H1 (cell line): ENCODE measurements at regions not wholly inside any gene's neighbourhood (a gene's known extent, or its start where the extent isn't known, plus 50 kb on each side); places are given as distances from the start of the nearest gene placed in this dataset.

ENCODE experiments used
- TF ChIP-seq, protein P1 (sequence below): fragments of 300-600 bp; sonication (generic); IDR thresholded peaks from 2 replicates; pipeline ENCODE4 v1.7.1; 2012; ENCODE audit warnings: low read length, moderate library complexity, mild to moderate bottlenecking, inconsistent platforms; ENCODE audit not compliant: insufficient replicate concordance

DNA sequence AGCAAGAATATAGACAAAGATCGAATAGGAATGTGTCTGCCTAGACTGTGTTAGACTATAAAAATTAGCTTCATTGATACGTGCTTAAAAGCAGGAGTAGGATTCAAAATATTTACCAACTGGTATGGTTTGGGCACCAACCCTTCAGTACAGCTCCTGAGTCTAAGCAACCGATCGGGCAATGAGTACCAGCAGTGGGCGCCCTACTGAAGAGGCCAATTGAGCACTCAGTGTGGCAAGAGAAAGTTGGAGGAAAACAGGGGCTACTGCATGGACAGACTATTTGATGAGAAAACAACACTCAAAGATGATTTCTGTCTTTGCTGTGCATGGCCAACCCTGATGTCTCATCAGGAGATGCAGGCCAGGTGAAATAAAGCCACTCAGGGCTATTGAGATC is 176.0 kb upstream of the NWD2 start (continued):
- TF ChIP-seq, protein P1, sequence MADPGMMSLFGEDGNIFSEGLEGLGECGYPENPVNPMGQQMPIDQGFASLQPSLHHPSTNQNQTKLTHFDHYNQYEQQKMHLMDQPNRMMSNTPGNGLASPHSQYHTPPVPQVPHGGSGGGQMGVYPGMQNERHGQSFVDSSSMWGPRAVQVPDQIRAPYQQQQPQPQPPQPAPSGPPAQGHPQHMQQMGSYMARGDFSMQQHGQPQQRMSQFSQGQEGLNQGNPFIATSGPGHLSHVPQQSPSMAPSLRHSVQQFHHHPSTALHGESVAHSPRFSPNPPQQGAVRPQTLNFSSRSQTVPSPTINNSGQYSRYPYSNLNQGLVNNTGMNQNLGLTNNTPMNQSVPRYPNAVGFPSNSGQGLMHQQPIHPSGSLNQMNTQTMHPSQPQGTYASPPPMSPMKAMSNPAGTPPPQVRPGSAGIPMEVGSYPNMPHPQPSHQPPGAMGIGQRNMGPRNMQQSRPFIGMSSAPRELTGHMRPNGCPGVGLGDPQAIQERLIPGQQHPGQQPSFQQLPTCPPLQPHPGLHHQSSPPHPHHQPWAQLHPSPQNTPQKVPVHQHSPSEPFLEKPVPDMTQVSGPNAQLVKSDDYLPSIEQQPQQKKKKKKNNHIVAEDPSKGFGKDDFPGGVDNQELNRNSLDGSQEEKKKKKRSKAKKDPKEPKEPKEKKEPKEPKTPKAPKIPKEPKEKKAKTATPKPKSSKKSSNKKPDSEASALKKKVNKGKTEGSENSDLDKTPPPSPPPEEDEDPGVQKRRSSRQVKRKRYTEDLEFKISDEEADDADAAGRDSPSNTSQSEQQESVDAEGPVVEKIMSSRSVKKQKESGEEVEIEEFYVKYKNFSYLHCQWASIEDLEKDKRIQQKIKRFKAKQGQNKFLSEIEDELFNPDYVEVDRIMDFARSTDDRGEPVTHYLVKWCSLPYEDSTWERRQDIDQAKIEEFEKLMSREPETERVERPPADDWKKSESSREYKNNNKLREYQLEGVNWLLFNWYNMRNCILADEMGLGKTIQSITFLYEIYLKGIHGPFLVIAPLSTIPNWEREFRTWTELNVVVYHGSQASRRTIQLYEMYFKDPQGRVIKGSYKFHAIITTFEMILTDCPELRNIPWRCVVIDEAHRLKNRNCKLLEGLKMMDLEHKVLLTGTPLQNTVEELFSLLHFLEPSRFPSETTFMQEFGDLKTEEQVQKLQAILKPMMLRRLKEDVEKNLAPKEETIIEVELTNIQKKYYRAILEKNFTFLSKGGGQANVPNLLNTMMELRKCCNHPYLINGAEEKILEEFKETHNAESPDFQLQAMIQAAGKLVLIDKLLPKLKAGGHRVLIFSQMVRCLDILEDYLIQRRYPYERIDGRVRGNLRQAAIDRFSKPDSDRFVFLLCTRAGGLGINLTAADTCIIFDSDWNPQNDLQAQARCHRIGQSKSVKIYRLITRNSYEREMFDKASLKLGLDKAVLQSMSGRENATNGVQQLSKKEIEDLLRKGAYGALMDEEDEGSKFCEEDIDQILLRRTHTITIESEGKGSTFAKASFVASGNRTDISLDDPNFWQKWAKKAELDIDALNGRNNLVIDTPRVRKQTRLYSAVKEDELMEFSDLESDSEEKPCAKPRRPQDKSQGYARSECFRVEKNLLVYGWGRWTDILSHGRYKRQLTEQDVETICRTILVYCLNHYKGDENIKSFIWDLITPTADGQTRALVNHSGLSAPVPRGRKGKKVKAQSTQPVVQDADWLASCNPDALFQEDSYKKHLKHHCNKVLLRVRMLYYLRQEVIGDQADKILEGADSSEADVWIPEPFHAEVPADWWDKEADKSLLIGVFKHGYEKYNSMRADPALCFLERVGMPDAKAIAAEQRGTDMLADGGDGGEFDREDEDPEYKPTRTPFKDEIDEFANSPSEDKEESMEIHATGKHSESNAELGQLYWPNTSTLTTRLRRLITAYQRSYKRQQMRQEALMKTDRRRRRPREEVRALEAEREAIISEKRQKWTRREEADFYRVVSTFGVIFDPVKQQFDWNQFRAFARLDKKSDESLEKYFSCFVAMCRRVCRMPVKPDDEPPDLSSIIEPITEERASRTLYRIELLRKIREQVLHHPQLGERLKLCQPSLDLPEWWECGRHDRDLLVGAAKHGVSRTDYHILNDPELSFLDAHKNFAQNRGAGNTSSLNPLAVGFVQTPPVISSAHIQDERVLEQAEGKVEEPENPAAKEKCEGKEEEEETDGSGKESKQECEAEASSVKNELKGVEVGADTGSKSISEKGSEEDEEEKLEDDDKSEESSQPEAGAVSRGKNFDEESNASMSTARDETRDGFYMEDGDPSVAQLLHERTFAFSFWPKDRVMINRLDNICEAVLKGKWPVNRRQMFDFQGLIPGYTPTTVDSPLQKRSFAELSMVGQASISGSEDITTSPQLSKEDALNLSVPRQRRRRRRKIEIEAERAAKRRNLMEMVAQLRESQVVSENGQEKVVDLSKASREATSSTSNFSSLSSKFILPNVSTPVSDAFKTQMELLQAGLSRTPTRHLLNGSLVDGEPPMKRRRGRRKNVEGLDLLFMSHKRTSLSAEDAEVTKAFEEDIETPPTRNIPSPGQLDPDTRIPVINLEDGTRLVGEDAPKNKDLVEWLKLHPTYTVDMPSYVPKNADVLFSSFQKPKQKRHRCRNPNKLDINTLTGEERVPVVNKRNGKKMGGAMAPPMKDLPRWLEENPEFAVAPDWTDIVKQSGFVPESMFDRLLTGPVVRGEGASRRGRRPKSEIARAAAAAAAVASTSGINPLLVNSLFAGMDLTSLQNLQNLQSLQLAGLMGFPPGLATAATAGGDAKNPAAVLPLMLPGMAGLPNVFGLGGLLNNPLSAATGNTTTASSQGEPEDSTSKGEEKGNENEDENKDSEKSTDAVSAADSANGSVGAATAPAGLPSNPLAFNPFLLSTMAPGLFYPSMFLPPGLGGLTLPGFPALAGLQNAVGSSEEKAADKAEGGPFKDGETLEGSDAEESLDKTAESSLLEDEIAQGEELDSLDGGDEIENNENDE = no peak
